HL-60 (cell line): ENCODE measurements at regions not wholly inside any gene's neighbourhood (a gene's known extent, or its start where the extent isn't known, plus 50 kb on each side); places are given as distances from the start of the nearest gene placed in this dataset.

Source experiments
- DNase-seq, 2 experiments: peaks; one replicate each; pipeline ENCODE4 v3.0.0-alpha.2; 2010 to 2020; ENCODE audit warnings: low read depth in 1 of 2, low spot score in 1 of 2
- H3K27ac ChIP-seq: fragments of 250-450 bp; sonication (Bioruptor Pico); replicated peaks from 2 replicates; pipeline ENCODE4 v1.5.1; 2020; ENCODE audit warnings: mild to moderate bottlenecking, moderate library complexity
- H3K27me3 ChIP-seq: fragments of 250-450 bp; sonication (Bioruptor Pico); 2 replicates; pipeline ENCODE4 v1.5.1; 2021; ENCODE audit warnings: mild to moderate bottlenecking, moderate library complexity; ENCODE audit not compliant: insufficient read depth, poor library complexity, severe bottlenecking
- H3K4me3 ChIP-seq: replicated peaks from 2 replicates; pipeline ENCODE4 v1.5.1; 2011; ENCODE audit warnings: mild to moderate bottlenecking, control low read depth, low read length; ENCODE audit not compliant: insufficient read depth
- CTCF ChIP-seq: IDR thresholded peaks from one replicate; pipeline ENCODE4 v1.5.1; 2011; ENCODE audit warnings: low read length, control low read depth, inconsistent platforms; ENCODE audit not compliant: insufficient read depth
- GABPA ChIP-seq: IDR thresholded peaks from 2 replicates; pipeline ENCODE4 v1.6.1; 2012; ENCODE audit warnings: low read depth
- POLR2AphosphoS5 ChIP-seq: IDR thresholded peaks from 2 replicates; pipeline ENCODE4 v1.6.1; 2012; ENCODE audit warnings: low read depth
- REST ChIP-seq: IDR thresholded peaks from 2 replicates; pipeline ENCODE4 v1.6.1; 2012; ENCODE audit warnings: low read depth; ENCODE audit not compliant: insufficient replicate concordance
- SPI1 ChIP-seq: IDR thresholded peaks from 2 replicates; pipeline ENCODE4 v1.6.1; 2012; ENCODE audit warnings: low read depth, mild to moderate bottlenecking, borderline replicate concordance

- H3K27me3 ChIP-seq, result peaks cover 2% of the 10 kb centered on the region
- no peak overlapping the region for H3K27ac ChIP-seq
- no peak for DNase-seq
- H3K4me3 ChIP-seq, result no peak overlapping the region
- TF ChIP-seq SPI1, result no peak
- no peak for TF ChIP-seq CTCF
- TF ChIP-seq GABPA, result no peak
- TF ChIP-seq REST, result no peak
- TF ChIP-seq POLR2AphosphoS5, result no peak
These were observed 233.9 kb upstream of the NEGR1 start for GRCh38 chr1:72516264-72516663.

GRCh38 chr1:72498371-72498770 is 216.0 kb upstream of the NEGR1 start:
- no peak for DNase-seq
- H3K4me3 ChIP-seq, result no peak overlapping the region
- no peak overlapping the region for H3K27ac ChIP-seq
- no peak for TF ChIP-seq POLR2AphosphoS5
- TF ChIP-seq REST, result no peak
- TF ChIP-seq GABPA, result no peak
- no peak for TF ChIP-seq CTCF
- TF ChIP-seq SPI1, result no peak
- H3K27me3 ChIP-seq, result no peaks in the 10 kb centered on the region

GRCh38 chr1:72489801-72490200 is 207.5 kb upstream of the NEGR1 start:
- Histone ChIP-seq H3K27me3 (no peaks in the 10 kb centered on the region), H3K27ac (no peak overlapping the region), H3K4me3 (no peak overlapping the region)
- no peak for DNase-seq
- no peak for TF ChIP-seq SPI1
- TF ChIP-seq GABPA, result no peak
- no peak for TF ChIP-seq CTCF
- TF ChIP-seq POLR2AphosphoS5, result no peak
- TF ChIP-seq REST, result no peak
